HG02642 (cell line): ENCODE measurements at regions not wholly inside any gene's neighbourhood (a gene's known extent, or its start where the extent isn't known, plus 50 kb on each side); places are given as distances from the start of the nearest gene placed in this dataset.

Source experiments
- ATAC-seq: cut with Tn5 transposase; IDR thresholded peaks from one replicate; pipeline ENCODE4 v1.9.1; 2021; ENCODE audit warnings: mild to moderate bottlenecking; ENCODE audit not compliant: unreplicated experiment, poor library complexity

- no peak for ATAC-seq
Measured at GRCh38 chr6:102309700-102310099, 916.2 kb downstream of the GRIK2 start.

GRCh38 chr6:102300350-102300749 lies 906.8 kb downstream of the GRIK2 start:
- ATAC-seq = no peak

GRCh38 chr6:102298051-102298450 lies 904.5 kb downstream of the GRIK2 start:
- ATAC-seq = no peak
